Activated naive CD4-positive, alpha-beta T cell treated with Interleukin-2 at 50 U/mL for 16 hours (primary cell): ENCODE measurements at regions not wholly inside any gene's neighbourhood (a gene's known extent, or its start where the extent isn't known, plus 50 kb on each side); places are given as distances from the start of the nearest gene placed in this dataset.

ENCODE experiments used
- DNase-seq: peaks from one replicate; pipeline ENCODE4 v3.0.0-alpha.2; 2020

DNA sequence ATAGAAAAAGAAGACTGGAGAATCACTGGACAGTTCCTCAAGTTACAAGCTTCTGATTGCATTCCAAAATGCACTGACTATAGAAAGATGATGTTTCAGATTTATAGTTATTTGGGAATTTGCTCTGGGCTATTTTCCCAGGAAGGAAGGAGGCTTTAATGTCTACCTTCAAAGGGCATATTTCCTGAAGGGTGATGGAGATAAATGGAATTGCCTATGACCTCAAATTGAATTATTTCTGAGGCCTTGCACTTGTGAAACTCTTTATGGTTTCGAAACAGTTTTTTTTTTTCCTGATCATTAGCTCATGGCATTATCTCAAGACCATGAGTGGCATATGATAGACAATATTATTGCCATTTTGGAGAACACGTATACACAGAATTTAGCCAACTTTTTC lies 333.9 kb downstream of the METTL15 start:
- no peak for DNase-seq

- no peak for DNase-seq
Observed at GRCh38 chr11:28439403-28439802, 331.2 kb downstream of the METTL15 start.

- no peak for DNase-seq
Observed at GRCh38 chr11:28420099-28420498, 311.9 kb downstream of the METTL15 start.

GRCh38 chr11:28417601-28418323 lies 309.6 kb downstream of the METTL15 start:
- DNase-seq = no peak

- DNase-seq = no peak
Observed at GRCh38 chr11:28412029-28412428, 303.8 kb downstream of the METTL15 start.

DNA sequence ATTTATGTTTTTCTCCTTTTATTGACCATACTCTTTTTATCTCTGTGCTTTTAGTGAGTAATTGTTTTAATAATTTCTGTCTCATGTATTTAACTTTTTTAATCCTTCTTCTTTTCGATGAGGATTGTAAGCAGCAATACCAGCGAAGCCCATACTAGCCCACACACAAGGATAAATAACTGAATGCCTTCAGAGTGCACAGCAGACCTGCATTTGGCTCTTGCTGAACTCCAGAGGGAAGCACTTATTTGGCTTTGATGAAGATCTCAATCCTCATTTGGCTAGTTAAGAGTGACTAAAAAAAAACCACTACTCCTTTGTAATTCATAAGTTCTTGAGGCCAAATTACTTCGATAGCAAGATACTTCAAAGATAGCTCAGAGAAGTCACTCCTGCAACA lies 293.3 kb downstream of the METTL15 start:
- DNase-seq = no peak

DNA sequence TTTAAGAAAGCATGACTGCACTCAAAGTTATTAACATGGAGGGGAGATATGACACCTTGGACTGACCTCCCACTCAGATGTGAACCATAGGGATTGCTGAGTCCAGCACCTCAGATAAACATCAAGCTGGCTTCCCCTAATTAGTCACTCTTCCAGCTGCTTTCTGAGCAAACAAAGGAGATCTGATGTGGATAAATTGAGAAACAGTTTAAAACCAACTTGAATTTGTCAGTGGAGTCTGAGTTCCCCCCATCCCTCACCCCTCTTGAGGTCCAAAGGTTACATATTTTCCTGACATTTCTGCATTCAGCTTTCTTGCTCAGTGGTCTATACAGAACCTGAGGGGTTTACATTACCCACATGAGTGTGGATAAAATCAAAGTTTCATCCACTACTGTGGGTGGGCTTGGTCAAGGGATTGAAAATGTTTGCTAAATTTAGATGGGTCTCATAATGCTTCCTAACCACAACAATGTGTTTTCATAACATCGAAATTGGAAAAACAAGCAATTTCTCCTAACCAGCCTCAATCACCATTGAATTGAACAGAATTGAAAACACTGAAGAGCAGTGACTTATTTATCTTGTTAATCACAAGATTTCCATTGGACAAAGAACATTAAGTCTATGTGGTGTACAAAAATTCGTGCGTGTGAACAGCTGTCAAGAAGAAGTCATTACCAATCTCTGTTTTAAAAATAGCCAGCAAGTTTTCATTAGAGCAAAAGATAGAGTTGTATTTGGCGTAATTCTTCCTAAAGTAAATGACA lies 292.3 kb downstream of the METTL15 start:
- no peak for DNase-seq

DNA sequence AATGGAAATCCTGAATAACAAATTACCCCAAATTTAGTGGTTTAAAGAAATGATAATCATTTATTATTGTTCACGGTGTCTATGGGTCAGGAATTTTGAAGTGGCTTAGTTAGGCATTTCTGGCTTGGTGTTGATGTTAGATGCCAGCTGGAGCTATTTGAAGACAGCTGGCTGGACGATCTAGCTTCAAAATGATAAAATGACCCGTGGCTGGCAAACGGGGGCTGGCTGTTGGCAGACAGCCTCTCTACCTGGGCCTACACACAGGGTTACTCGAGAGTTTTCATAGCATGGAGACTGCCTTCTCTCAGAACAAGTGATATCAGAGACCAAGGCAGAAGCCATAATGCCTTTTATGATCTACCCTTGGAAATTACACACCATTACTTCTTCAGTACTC lies 285.2 kb downstream of the METTL15 start:
- DNase-seq = no peak

DNA sequence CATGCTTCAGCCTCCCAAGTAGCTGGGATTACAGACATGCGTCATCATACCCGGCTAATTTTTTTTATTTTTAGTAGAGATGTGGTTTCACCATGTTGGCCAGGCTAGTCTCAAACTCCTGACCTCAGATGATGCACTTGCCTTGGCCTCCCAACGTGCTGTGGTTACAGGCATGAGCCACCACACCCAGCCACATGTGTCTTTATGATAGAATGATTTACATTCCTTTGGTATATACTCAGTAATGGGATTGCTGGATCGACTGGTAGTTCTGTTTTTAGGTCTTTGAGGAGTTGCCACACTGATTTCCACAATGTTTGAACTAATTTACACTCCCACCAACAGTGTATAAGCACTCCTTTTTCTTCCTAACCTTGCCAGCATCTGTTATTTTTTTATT lies 276.2 kb downstream of the METTL15 start:
- DNase-seq = no peak

DNA sequence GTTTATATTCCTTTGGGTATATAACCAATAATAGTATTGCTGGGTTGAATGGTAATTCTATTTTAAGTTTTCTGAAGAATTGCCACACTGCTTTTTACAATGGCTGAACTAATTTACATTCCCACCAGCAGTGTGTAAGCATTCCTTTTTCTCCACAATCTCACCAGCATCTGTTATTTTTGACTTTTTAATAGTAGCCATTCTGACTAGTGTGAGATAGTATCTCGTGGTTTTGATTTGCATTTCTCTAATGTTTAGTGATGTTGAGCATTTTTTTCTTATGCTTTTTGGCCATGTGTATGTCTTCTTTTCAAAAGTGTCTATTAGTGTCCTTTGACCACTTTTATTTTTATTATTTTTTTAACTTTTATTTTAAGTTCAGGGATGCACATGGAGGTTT lies 275.3 kb downstream of the METTL15 start:
- DNase-seq = no peak
